ENCODE measurements at regions not wholly inside any gene's neighbourhood (a gene's known extent, or its start where the extent isn't known, plus 50 kb on each side); places are given as distances from the start of the nearest gene placed in this dataset.

GRCh38 chr4:152175586-152175985 is 360.3 kb downstream of the FBXW7 start:
- Mint-ChIP-seq H3K27me3 (peaks cover 3% of the 10 kb centered on the region), H3K27ac (no peak overlapping the region), H3K4me3 (no peak overlapping the region), H3K36me3 (no peaks in the 10 kb centered on the region), H3K9me3 (peaks cover 4% of the 10 kb centered on the region), H3K4me1 (ENCODE audit: unreplicated experiment) (peaks cover 4% of the 10 kb centered on the region)
- TF ChIP-seq CTCF (conservative IDR thresholded peaks at IDR 0.05), result no peak
- no peak for DNase-seq (ENCODE audit: extremely low spot score, unreplicated experiment)

GRCh38 chr4:152172146-152172545 is 363.7 kb downstream of the FBXW7 start:
- no peak overlapping the region for H3K4me3 Mint-ChIP-seq
- H3K27ac Mint-ChIP-seq, result no peak overlapping the region
- peaks cover 15% of the 10 kb centered on the region for H3K27me3 Mint-ChIP-seq
- H3K36me3 Mint-ChIP-seq, result no peaks in the 10 kb centered on the region
- no peak for TF ChIP-seq CTCF (conservative IDR thresholded peaks at IDR 0.05)
- peaks cover 4% of the 10 kb centered on the region for H3K4me1 Mint-ChIP-seq (ENCODE audit: unreplicated experiment)
- DNase-seq (ENCODE audit: extremely low spot score, unreplicated experiment), result no peak
- peaks cover 1% of the 10 kb centered on the region for H3K9me3 Mint-ChIP-seq

GRCh38 chr4:152171556-152171955 is 364.3 kb downstream of the FBXW7 start:
- TF ChIP-seq CTCF (conservative IDR thresholded peaks at IDR 0.05), result no peak
- H3K27ac Mint-ChIP-seq, result no peak overlapping the region
- H3K9me3 Mint-ChIP-seq, result no peaks in the 10 kb centered on the region
- peaks cover 15% of the 10 kb centered on the region for H3K27me3 Mint-ChIP-seq
- peaks cover 4% of the 10 kb centered on the region for H3K4me1 Mint-ChIP-seq (ENCODE audit: unreplicated experiment)
- H3K4me3 Mint-ChIP-seq, result no peak overlapping the region
- no peaks in the 10 kb centered on the region for H3K36me3 Mint-ChIP-seq
- no peak for DNase-seq (ENCODE audit: extremely low spot score, unreplicated experiment)

- TF ChIP-seq CTCF (conservative IDR thresholded peaks at IDR 0.05), result no peak
- DNase-seq (ENCODE audit: extremely low spot score, unreplicated experiment), result no peak
- Mint-ChIP-seq H3K27ac (no peak overlapping the region), H3K36me3 (no peaks in the 10 kb centered on the region), H3K9me3 (no peaks in the 10 kb centered on the region), H3K4me3 (no peak overlapping the region), H3K27me3 (peaks cover 15% of the 10 kb centered on the region), H3K4me1 (ENCODE audit: unreplicated experiment) (peaks cover 4% of the 10 kb centered on the region)
Measured at GRCh38 chr4:152169683-152170082, 366.2 kb downstream of the FBXW7 start.

- Mint-ChIP-seq H3K4me3 (no peak overlapping the region), H3K9me3 (no peaks in the 10 kb centered on the region), H3K27me3 (peaks cover 18% of the 10 kb centered on the region), H3K4me1 (ENCODE audit: unreplicated experiment) (peaks cover 4% of the 10 kb centered on the region), H3K27ac (no peak overlapping the region), H3K36me3 (no peaks in the 10 kb centered on the region)
- no peak for DNase-seq (ENCODE audit: extremely low spot score, unreplicated experiment)
- no peak for TF ChIP-seq CTCF (conservative IDR thresholded peaks at IDR 0.05)
Measured at GRCh38 chr4:152168987-152169616, 366.8 kb downstream of the FBXW7 start.

- Mint-ChIP-seq H3K27me3 (peaks cover 16% of the 10 kb centered on the region), H3K27ac (no peak overlapping the region), H3K4me3 (no peak overlapping the region), H3K4me1 (ENCODE audit: unreplicated experiment) (no peaks in the 10 kb centered on the region), H3K36me3 (no peaks in the 10 kb centered on the region), H3K9me3 (no peaks in the 10 kb centered on the region)
- DNase-seq (ENCODE audit: extremely low spot score, unreplicated experiment), result no peak
- no peak for TF ChIP-seq CTCF (conservative IDR thresholded peaks at IDR 0.05)
Measured at GRCh38 chr4:152166567-152166966, 369.3 kb downstream of the FBXW7 start.
